ENCODE measurements at regions not wholly inside any gene's neighbourhood (a gene's known extent, or its start where the extent isn't known, plus 50 kb on each side); places are given as distances from the start of the nearest gene placed in this dataset.
"Not testable (repeated sequence)": the region's sequence is repeated elsewhere in the genome, so short reads cannot be mapped to it uniquely, and the experiment has no call there.

GRCh38 chr17:83192161-83192788, 112.9 kb downstream of the METRNL start:
- Mint-ChIP-seq H3K9me3 (peaks cover 34% of the 10 kb centered on the region), H3K27ac (no peak overlapping the region), H3K36me3 (ENCODE audit: low read depth) (no peaks in the 10 kb centered on the region), H3K27me3 (ENCODE audit: insufficient read depth) (no peaks in the 10 kb centered on the region), H3K4me3 (no peak overlapping the region), H3K4me1 (no peaks in the 10 kb centered on the region)
- Histone ChIP-seq H3K9ac (ENCODE audit: extremely low read depth, low read length, poor library complexity, severe bottlenecking) (no peak overlapping the region), H3K36me3 (ENCODE audit: control insufficient read depth, insufficient read depth, low read length) (no peaks in the 10 kb centered on the region), H3K4me3 (ENCODE audit: low read length) (no peak overlapping the region), H3K9me3 (ENCODE audit: control insufficient read depth, low read length) (no peaks in the 10 kb centered on the region), H3K27ac (ENCODE audit: low read depth, low read length) (no peak overlapping the region), H3K27me3 (ENCODE audit: control insufficient read depth, insufficient read depth, low read length, poor library complexity, severe bottlenecking) (no peaks in the 10 kb centered on the region), H3K4me1 (ENCODE audit: control insufficient read depth, insufficient read depth, low read length) (no peaks in the 10 kb centered on the region)
- DNase-seq, result no peak
- TF ChIP-seq CTCF (conservative IDR thresholded peaks at IDR 0.05), result no peak
- WGBS, 2 experiments (ENCODE audit: insufficient coverage in 1 of 2, insufficient read length in 1 of 2), result 91 to 95% methylated on average over 8 to 13 of the region's 13 CpGs

- not testable (repeated sequence) for H3K27me3 ChIP-seq (ENCODE audit: control insufficient read depth, insufficient read depth, low read length, poor library complexity, severe bottlenecking); DNase-seq; H3K9me3 ChIP-seq (ENCODE audit: control insufficient read depth, low read length); H3K27ac ChIP-seq (ENCODE audit: low read depth, low read length); H3K27ac Mint-ChIP-seq; H3K4me3 Mint-ChIP-seq; H3K4me3 ChIP-seq (ENCODE audit: low read length); H3K4me1 Mint-ChIP-seq; H3K9ac ChIP-seq (ENCODE audit: extremely low read depth, low read length, poor library complexity, severe bottlenecking); H3K36me3 Mint-ChIP-seq (ENCODE audit: low read depth); H3K4me1 ChIP-seq (ENCODE audit: control insufficient read depth, insufficient read depth, low read length); H3K36me3 ChIP-seq (ENCODE audit: control insufficient read depth, insufficient read depth, low read length); H3K27me3 Mint-ChIP-seq (ENCODE audit: insufficient read depth)
- H3K9me3 Mint-ChIP-seq, result peaks cover 38% of the 10 kb centered on the region
- 100% methylated on average over 1 of the region's 2 CpGs; no CpG with 5 or more reads in 1 of the 2 experiments for WGBS, 2 experiments (ENCODE audit: insufficient coverage in 1 of 2, insufficient read length in 1 of 2)
Observed at GRCh38 chr17:83192789-83193335, 113.5 kb downstream of the METRNL start.

- no peak overlapping the region for H3K27ac Mint-ChIP-seq
- WGBS, 2 experiments (ENCODE audit: insufficient coverage in 1 of 2, insufficient read length in 1 of 2), result 88 to 90% methylated on average over 9 to 13 of the region's 13 CpGs
Observed at GRCh38 chr17:83193336-83194185, 114.2 kb downstream of the METRNL start.

More at GRCh38 chr17:83193336-83194185, 114.2 kb downstream of the METRNL start:
- H3K36me3 Mint-ChIP-seq (ENCODE audit: low read depth), result no peaks in the 10 kb centered on the region
- H3K36me3 ChIP-seq (ENCODE audit: control insufficient read depth, insufficient read depth, low read length), result no peaks in the 10 kb centered on the region
- H3K27ac ChIP-seq (ENCODE audit: low read depth, low read length), result no peak overlapping the region
- no peak for TF ChIP-seq CTCF (conservative IDR thresholded peaks at IDR 0.05)
- H3K9ac ChIP-seq (ENCODE audit: extremely low read depth, low read length, poor library complexity, severe bottlenecking), result no peak overlapping the region
- peaks cover 38% of the 10 kb centered on the region for H3K9me3 Mint-ChIP-seq
- no peak overlapping the region for H3K4me3 ChIP-seq (ENCODE audit: low read length)
- H3K4me3 Mint-ChIP-seq, result no peak overlapping the region
- H3K4me1 ChIP-seq (ENCODE audit: control insufficient read depth, insufficient read depth, low read length), result no peaks in the 10 kb centered on the region
- H3K4me1 Mint-ChIP-seq, result no peaks in the 10 kb centered on the region
- DNase-seq, result no peak
- H3K9me3 ChIP-seq (ENCODE audit: control insufficient read depth, low read length), result no peaks in the 10 kb centered on the region
- no peaks in the 10 kb centered on the region for H3K27me3 Mint-ChIP-seq (ENCODE audit: insufficient read depth)
- H3K27me3 ChIP-seq (ENCODE audit: control insufficient read depth, insufficient read depth, low read length, poor library complexity, severe bottlenecking), result no peaks in the 10 kb centered on the region

Data from endodermal cell (in vitro differentiated cells).